Rectal smooth muscle tissue (tissue), 1 donor: ENCODE measurements at regions not wholly inside any gene's neighbourhood (a gene's known extent, or its start where the extent isn't known, plus 50 kb on each side); places are given as distances from the start of the nearest gene placed in this dataset.
"Not testable (repeated sequence)": the region's sequence is repeated elsewhere in the genome, so short reads cannot be mapped to it uniquely, and the experiment has no call there.

Experiments used
- H3K27ac ChIP-seq: one replicate; pipeline ENCODE4 v1.7.0; 2013; ENCODE audit warnings: low read depth, low read length, inconsistent platforms
- H3K27me3 ChIP-seq: one replicate; pipeline ENCODE4 v1.7.0; 2013; ENCODE audit warnings: low read length; ENCODE audit not compliant: control insufficient read depth, insufficient read depth
- H3K36me3 ChIP-seq: one replicate; pipeline ENCODE4 v1.7.0; 2013; ENCODE audit warnings: low read length; ENCODE audit not compliant: control insufficient read depth, insufficient read depth
- H3K4me1 ChIP-seq: one replicate; pipeline ENCODE4 v1.7.0; 2013; ENCODE audit warnings: low read length; ENCODE audit not compliant: control insufficient read depth, insufficient read depth
- H3K4me3 ChIP-seq: one replicate; pipeline ENCODE4 v1.7.0; 2013; ENCODE audit warnings: low read length
- H3K9ac ChIP-seq: one replicate; pipeline ENCODE4 v1.7.0; 2013; ENCODE audit warnings: low read length

DNA sequence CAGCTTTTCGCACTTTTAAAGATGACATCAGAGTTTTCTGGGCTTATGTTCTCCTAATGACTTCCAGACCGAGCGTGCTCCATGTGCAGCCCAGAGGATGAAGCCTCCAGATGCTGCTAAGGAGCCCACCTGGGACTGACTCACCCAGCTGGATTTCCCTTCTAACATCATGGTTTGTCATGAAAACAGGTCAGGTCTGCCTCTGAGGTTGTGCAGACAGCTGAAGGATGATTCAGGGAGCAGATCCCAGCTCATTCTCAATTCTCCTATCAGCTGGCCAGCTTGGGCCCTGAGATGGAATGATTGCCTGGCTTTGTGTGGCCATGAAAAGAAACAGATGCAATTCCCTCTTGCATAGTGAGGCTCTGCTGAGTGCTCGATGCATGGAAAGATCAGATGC is 123.9 kb upstream of the DUSP10 start:
- Histone ChIP-seq H3K4me3 (no peak overlapping the region), H3K27me3 (no peaks in the 10 kb centered on the region), H3K9ac (no peak overlapping the region), H3K27ac (no peak overlapping the region), H3K4me1 (no peaks in the 10 kb centered on the region), H3K36me3 (no peaks in the 10 kb centered on the region)

- H3K4me3 ChIP-seq, result no peak overlapping the region
- H3K9ac ChIP-seq, result no peak overlapping the region
- H3K4me1 ChIP-seq, result no peaks in the 10 kb centered on the region
- H3K27me3 ChIP-seq, result no peaks in the 10 kb centered on the region
- H3K36me3 ChIP-seq, result no peaks in the 10 kb centered on the region
- H3K27ac ChIP-seq, result no peak overlapping the region
These were observed 121.7 kb upstream of the DUSP10 start for GRCh38 chr1:221863635-221864034.

- Histone ChIP-seq H3K27me3 (no peaks in the 10 kb centered on the region), H3K4me3 (no peak overlapping the region), H3K4me1 (no peaks in the 10 kb centered on the region), H3K9ac (no peak overlapping the region), H3K36me3 (no peaks in the 10 kb centered on the region), H3K27ac (no peak overlapping the region)
These were observed 121.1 kb upstream of the DUSP10 start for GRCh38 chr1:221862971-221863370.

DNA sequence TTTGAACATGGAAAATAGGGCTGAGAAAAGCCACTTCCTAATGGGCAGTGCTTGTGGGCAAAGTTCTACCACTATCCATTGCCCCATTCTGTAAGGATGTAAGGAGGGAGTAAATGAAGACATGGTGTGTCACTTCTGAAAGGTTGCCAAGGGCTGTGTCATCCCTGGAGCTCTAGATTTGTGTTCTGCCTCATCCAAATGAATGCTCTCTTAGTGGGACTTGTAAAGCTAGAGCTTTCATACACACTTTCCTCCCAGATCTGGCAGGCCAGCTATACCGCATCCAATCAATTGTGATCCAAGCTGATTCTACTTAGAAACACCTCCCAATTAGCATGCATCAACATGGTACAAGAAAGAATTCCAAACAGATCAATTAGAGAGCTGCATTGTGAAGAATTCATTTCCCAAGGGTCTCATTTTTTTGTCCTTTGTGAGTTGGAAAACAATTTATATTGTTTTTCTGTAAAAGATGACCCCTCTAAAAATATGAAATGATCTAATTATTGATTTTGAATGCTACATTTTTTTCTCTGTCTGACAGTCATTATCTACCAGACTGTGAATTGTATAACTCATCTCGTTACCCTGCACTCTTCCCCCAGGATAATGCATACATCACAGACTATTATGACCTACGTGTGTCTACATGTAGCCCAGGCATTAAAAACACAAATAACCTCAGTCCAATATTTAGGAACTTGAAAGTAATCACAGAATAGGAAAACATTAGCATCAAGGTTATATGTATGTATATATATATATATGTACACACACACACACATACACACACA is 117.1 kb upstream of the DUSP10 start:
- Histone ChIP-seq H3K27ac (no peak overlapping the region), H3K27me3 (no peaks in the 10 kb centered on the region), H3K4me1 (no peaks in the 10 kb centered on the region), H3K4me3 (no peak overlapping the region), H3K36me3 (no peaks in the 10 kb centered on the region), H3K9ac (no peak overlapping the region)

- not testable (repeated sequence) for H3K27ac ChIP-seq, H3K9ac ChIP-seq, H3K4me3 ChIP-seq, H3K4me1 ChIP-seq, H3K27me3 ChIP-seq, H3K36me3 ChIP-seq
These were observed 115.2 kb upstream of the DUSP10 start for GRCh38 chr1:221857094-221857444.

DNA sequence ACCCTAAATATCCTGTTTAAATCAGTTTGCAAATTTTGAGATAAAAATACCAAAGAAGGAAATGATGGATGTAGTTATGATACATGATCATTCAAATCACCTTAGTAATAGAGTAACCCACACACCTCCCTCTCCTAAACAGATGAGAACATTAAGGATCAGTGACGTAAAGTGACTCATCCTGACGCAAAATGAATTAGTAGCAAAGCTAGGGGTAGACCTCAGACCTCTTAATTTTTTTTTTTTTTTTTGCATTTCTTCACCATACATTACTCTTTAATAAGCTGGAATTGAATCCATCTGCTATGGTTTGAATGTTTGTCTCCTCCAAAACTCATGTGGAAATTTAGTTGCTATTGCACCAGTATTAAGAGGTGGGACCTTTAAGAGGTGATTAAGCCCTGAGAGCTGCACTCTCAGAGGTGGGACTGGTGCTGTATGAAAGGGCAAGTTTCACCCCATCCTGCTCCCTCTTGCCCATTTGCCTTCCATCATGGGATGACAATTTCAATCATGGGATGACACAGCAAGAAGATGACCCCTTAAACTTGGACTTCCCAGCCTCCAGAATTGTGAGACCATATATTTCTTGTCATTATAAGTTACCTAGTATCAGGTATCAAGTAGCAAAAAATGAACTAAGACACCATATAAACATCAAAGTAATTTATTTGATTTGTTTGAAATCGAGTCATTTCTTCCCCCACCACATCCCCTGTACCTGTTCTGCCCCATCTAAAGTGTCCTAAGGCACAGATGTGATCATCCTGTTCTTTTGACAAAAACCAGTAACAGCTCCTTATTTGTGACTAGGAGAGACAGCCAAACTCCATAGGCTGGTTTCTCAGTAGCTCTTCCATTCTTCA is 114.6 kb upstream of the DUSP10 start:
- no peak overlapping the region for H3K27ac ChIP-seq
- H3K36me3 ChIP-seq, result no peaks in the 10 kb centered on the region
- no peak overlapping the region for H3K4me3 ChIP-seq
- no peaks in the 10 kb centered on the region for H3K4me1 ChIP-seq
- H3K27me3 ChIP-seq, result no peaks in the 10 kb centered on the region
- no peak overlapping the region for H3K9ac ChIP-seq

- Histone ChIP-seq H3K36me3 (no peaks in the 10 kb centered on the region), H3K4me3 (no peak overlapping the region), H3K27ac (no peak overlapping the region), H3K9ac (no peak overlapping the region), H3K4me1 (no peaks in the 10 kb centered on the region), H3K27me3 (no peaks in the 10 kb centered on the region)
These were observed 113.3 kb upstream of the DUSP10 start for GRCh38 chr1:221855156-221855555.

DNA sequence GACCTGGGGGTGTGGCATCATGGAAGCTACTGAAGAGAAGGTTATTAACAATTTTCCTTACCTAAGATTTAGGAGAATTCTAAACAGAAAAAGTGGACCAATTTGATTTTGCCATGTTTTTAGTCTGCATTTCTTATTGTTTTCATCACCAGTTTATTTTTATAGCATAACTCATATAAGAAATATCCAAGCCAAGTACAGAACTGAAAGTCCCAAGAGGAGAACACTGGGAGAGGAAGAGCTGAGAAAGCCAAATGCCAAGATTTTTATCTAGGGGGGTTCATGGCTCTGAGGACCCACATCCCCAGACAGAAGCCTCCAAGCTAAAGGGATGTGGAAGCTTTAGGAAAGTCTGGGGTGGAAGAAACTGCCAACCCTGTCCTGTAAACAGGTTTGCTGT is 109.4 kb upstream of the DUSP10 start:
- H3K27ac ChIP-seq, result no peak overlapping the region
- H3K4me1 ChIP-seq, result no peaks in the 10 kb centered on the region
- no peaks in the 10 kb centered on the region for H3K36me3 ChIP-seq
- H3K27me3 ChIP-seq, result no peaks in the 10 kb centered on the region
- H3K9ac ChIP-seq, result no peak overlapping the region
- H3K4me3 ChIP-seq, result no peak overlapping the region

DNA sequence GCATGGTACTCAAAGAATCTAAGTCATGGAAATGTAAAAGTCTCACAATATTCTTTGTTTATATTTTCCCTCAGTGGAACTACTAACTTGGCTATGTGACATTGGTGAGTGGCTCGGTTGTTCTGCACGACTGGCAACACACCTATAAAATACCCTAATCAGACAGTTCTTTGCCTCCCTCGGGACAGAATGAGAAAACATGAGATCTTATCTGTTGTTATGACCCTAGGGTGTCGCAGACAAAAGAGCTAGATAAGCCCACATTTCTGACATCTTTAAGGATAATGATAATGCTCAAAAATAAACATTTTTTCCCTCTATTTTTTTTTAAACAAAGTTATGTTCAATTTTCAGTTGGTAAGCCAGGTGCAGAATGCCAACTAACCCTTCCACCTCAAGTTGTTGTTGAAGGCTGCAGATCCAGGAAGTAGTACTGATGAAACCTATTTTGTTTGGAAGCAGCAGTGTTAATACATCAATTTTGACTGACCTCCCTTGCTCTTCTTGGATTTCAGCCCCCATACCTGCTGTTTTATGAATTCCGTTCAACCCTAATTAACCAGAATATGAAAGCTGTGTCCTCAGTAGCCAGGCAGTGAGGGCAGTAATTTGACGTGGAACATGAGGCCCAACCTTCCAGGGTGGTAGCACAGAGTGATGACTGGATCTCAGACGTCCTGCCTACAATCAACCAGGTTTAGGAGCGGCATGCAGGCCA is 108.7 kb upstream of the DUSP10 start:
- Histone ChIP-seq H3K36me3 (no peaks in the 10 kb centered on the region), H3K9ac (no peak overlapping the region), H3K4me3 (no peak overlapping the region), H3K4me1 (peaks cover 2% of the 10 kb centered on the region), H3K27ac (no peak overlapping the region), H3K27me3 (no peaks in the 10 kb centered on the region)

- Histone ChIP-seq H3K9ac (no peak overlapping the region), H3K36me3 (no peaks in the 10 kb centered on the region), H3K27me3 (no peaks in the 10 kb centered on the region), H3K4me1 (peaks cover 6% of the 10 kb centered on the region), H3K27ac (no peak overlapping the region), H3K4me3 (no peak overlapping the region)
These were observed 108.0 kb upstream of the DUSP10 start for GRCh38 chr1:221849897-221850296.

DNA sequence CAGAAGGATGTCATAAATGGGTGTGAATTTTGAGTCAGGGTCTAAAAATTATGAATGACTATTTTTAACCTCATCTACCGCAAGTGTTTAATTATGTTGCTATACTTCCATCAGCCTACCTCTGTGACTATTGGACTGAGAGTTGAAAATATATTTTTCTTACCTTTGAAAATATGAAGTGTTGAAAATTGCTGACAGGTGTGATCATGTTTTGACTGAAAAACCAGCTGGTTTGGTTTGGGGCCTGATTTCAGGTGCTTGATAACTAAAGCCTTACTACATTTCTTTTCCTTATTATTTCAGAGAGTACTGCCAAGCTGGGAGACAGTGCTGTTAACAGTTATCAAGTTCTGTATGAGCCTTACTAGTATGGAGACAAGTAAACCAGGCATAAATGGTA is 107.2 kb upstream of the DUSP10 start:
- Histone ChIP-seq H3K27ac (no peak overlapping the region), H3K36me3 (no peaks in the 10 kb centered on the region), H3K4me1 (peaks cover 6% of the 10 kb centered on the region), H3K4me3 (no peak overlapping the region), H3K27me3 (no peaks in the 10 kb centered on the region), H3K9ac (no peak overlapping the region)

GRCh38 chr1:221847676-221848075 is 105.8 kb upstream of the DUSP10 start:
- Histone ChIP-seq H3K9ac (no peak overlapping the region), H3K27ac (no peak overlapping the region), H3K27me3 (no peaks in the 10 kb centered on the region), H3K4me3 (no peak overlapping the region), H3K4me1 (peaks cover 6% of the 10 kb centered on the region), H3K36me3 (no peaks in the 10 kb centered on the region)
